Right ventricle myocardium superior (tissue), 1 donor: ENCODE measurements at regions not wholly inside any gene's neighbourhood (a gene's known extent, or its start where the extent isn't known, plus 50 kb on each side); places are given as distances from the start of the nearest gene placed in this dataset.
"Not testable (repeated sequence)": the region's sequence is repeated elsewhere in the genome, so short reads cannot be mapped to it uniquely, and the experiment has no call there.

Experiments used
- ATAC-seq: fragments of 200-7000 bp; cut with Tn5 transposase; one replicate; pipeline ENCODE4 v1.9.1; 2020; ENCODE audit warnings: mild to moderate bottlenecking; ENCODE audit not compliant: poor library complexity
- DNase-seq: peaks from one replicate; pipeline ENCODE4 v3.0.0-alpha.2; 2020
- intact Hi-C: fragments of 100-400 bp; cut with DNase I; formaldehyde crosslinking; loops from one replicate; pipeline ENCODE4 v1.11.2; 2022
- donor health status: DM: no; HTN: yes; CAD: no; lungs with severe emphysema.

GRCh38 chr3:26763723-26764122 lies 141.2 kb downstream of the LRRC3B start:
- no peak for ATAC-seq
- intact Hi-C loops: no loop called here

GRCh38 chr3:26766031-26766430 lies 143.5 kb downstream of the LRRC3B start:
- intact Hi-C loops: no loop called here
- DNase-seq (no peak), ATAC-seq (no peak)

More at GRCh38 chr3:26763723-26764122, 141.2 kb downstream of the LRRC3B start:
- no peak for DNase-seq

GRCh38 chr3:26768068-26768651 lies 145.6 kb downstream of the LRRC3B start:
- no peak for DNase-seq
- intact Hi-C loops: no loop called here
- ATAC-seq: no peak

GRCh38 chr3:26799679-26800317 lies 177.2 kb downstream of the LRRC3B start:
- ATAC-seq (no peak), DNase-seq (no peak)
- intact Hi-C loops: no loop called here

GRCh38 chr3:26807272-26807671 lies 184.7 kb downstream of the LRRC3B start:
- DNase-seq: no peak
- intact Hi-C loops: no loop called here
- no peak for ATAC-seq

GRCh38 chr3:26825454-26825853 lies 202.9 kb downstream of the LRRC3B start:
- ATAC-seq (no peak), DNase-seq (no peak)
- intact Hi-C loops: no loop called here

- DNase-seq (no peak), ATAC-seq (no peak)
- intact Hi-C loops: no loop called here
Measured at GRCh38 chr3:26827169-26827568, 204.6 kb downstream of the LRRC3B start.

- no peak for ATAC-seq
- DNase-seq: no peak
- intact Hi-C loops: no loop called here
Measured at GRCh38 chr3:26838026-26838425, 215.5 kb downstream of the LRRC3B start.

- ATAC-seq (no peak), DNase-seq (no peak)
- intact Hi-C loops: no loop called here
Measured at GRCh38 chr3:26839001-26839400, 216.4 kb downstream of the LRRC3B start.

- intact Hi-C loops: no loop called here
- DNase-seq: no peak
- no peak for ATAC-seq
Measured at GRCh38 chr3:26840272-26840870, 217.8 kb downstream of the LRRC3B start.

GRCh38 chr3:26845194-26845593 lies 222.6 kb downstream of the LRRC3B start:
- DNase-seq: no peak
- intact Hi-C loops: no loop called here
- no peak for ATAC-seq

- no peak for ATAC-seq
- DNase-seq: no peak
- intact Hi-C loops: no loop called here
Measured at GRCh38 chr3:26847680-26848079, 225.1 kb downstream of the LRRC3B start.

- ATAC-seq (no peak), DNase-seq (no peak)
- intact Hi-C loops: no loop called here
Measured at GRCh38 chr3:26894443-26894842, 271.9 kb downstream of the LRRC3B start.

GRCh38 chr3:26915208-26915607 lies 292.6 kb downstream of the LRRC3B start:
- intact Hi-C loops: no loop called here
- ATAC-seq: no peak
- no peak for DNase-seq

GRCh38 chr3:26920646-26921478 lies 298.3 kb downstream of the LRRC3B start:
- DNase-seq: no peak
- ATAC-seq: peak; percentile 45

GRCh38 chr3:26931896-26932295 lies 309.3 kb downstream of the LRRC3B start:
- ATAC-seq (peak; percentile 31), DNase-seq (no peak)
- intact Hi-C loops: no loop called here

More at GRCh38 chr3:26920646-26921478, 298.3 kb downstream of the LRRC3B start:
- intact Hi-C loops: no loop called here

- DNase-seq: no peak
- no peak for ATAC-seq
- intact Hi-C loops: no loop called here
Measured at GRCh38 chr3:26932752-26933151, 310.2 kb downstream of the LRRC3B start.

- DNase-seq, ATAC-seq, intact Hi-C loops: not testable (repeated sequence)
Measured at GRCh38 chr3:26945480-26945879, 322.9 kb downstream of the LRRC3B start.

- DNase-seq (no peak), ATAC-seq (no peak)
- intact Hi-C loops: no loop called here
Measured at GRCh38 chr3:26960382-26960781, 337.8 kb downstream of the LRRC3B start.
